Neural progenitor cell (in vitro differentiated cells): ENCODE measurements at regions not wholly inside any gene's neighbourhood (a gene's known extent, or its start where the extent isn't known, plus 50 kb on each side); places are given as distances from the start of the nearest gene placed in this dataset.
"Not testable (repeated sequence)": the region's sequence is repeated elsewhere in the genome, so short reads cannot be mapped to it uniquely, and the experiment has no call there.

ENCODE experiments used
- EZH2 ChIP-seq: fragments of 200-600 bp; sonication (generic); IDR thresholded peaks from 2 replicates; pipeline ENCODE4 v1.6.1; 2017; ENCODE audit warnings: antibody characterized with exemption, mild to moderate bottlenecking, moderate library complexity
- EZH2phosphoT487 ChIP-seq: fragments of 200-600 bp; sonication (generic); IDR thresholded peaks from 2 replicates; pipeline ENCODE4 v1.6.1; 2017; ENCODE audit warnings: antibody characterized with exemption

DNA sequence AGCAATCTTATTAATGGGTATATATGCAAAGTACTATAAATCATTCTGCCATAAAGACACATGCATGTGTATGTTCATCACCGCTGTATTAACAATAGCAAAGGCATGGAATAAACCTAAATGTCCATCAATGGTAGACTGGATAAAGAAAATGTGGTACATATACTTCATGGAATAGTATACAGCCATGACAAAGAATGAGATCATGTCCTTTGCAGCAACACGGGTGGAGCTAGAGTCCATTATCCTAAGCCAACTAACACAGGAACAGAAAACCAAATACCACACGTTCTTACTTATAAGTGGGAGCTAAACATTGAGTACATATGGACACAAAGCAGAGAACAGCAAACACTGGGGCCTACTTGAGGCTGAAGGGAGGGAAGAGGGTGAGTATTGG, 720.8 kb downstream of the GLUD2 start:
- not testable (repeated sequence) for TF ChIP-seq EZH2phosphoT487, EZH2
